Central memory CD8-positive, alpha-beta T cell (primary cell): ENCODE measurements at regions not wholly inside any gene's neighbourhood (a gene's known extent, or its start where the extent isn't known, plus 50 kb on each side); places are given as distances from the start of the nearest gene placed in this dataset.

Source experiments
- ATAC-seq: fragments of 150-1000 bp; cut with Tn5 transposase; replicated peaks from 2 replicates; pipeline ENCODE4 v1.10.0; 2022; ENCODE audit warnings: mild to moderate bottlenecking, moderate FRiP score, moderate number of reproducible peaks; ENCODE audit not compliant: poor library complexity, severe bottlenecking; ENCODE audit errors: extremely low read depth
- DNase-seq, 2 donors: peaks; one replicate each; pipeline ENCODE4 v3.0.0; 2021; ENCODE audit warnings: low spot score in 2 of 2
- H3K27ac Mint-ChIP-seq: one replicate; pipeline ENCODE4 v1.8.0; 2022; ENCODE audit warnings: low read depth, mild to moderate bottlenecking, moderate library complexity, mixed read lengths
- H3K27me3 Mint-ChIP-seq: one replicate; pipeline ENCODE4 v1.8.0; 2022; ENCODE audit warnings: mixed read lengths
- H3K36me3 Mint-ChIP-seq: one replicate; pipeline ENCODE4 v1.8.0; 2022; ENCODE audit warnings: mild to moderate bottlenecking, moderate library complexity, mixed read lengths; ENCODE audit not compliant: insufficient read depth
- H3K4me1 Mint-ChIP-seq: one replicate; pipeline ENCODE4 v1.8.0; 2022; ENCODE audit warnings: mixed read lengths
- H3K4me3 Mint-ChIP-seq: one replicate; pipeline ENCODE4 v1.8.0; 2022; ENCODE audit warnings: mild to moderate bottlenecking, moderate library complexity, mixed read lengths
- H3K9me3 Mint-ChIP-seq: one replicate; pipeline ENCODE4 v1.8.0; 2022; ENCODE audit warnings: mixed read lengths

GRCh38 chr3:106913111-106913698 is 464.0 kb upstream of the CCDC54 start:
- Mint-ChIP-seq H3K27me3 (no peaks in the 10 kb centered on the region), H3K4me1 (no peaks in the 10 kb centered on the region), H3K9me3 (peaks cover 11% of the 10 kb centered on the region), H3K27ac (no peak overlapping the region), H3K4me3 (no peak overlapping the region), H3K36me3 (no peaks in the 10 kb centered on the region)
- ATAC-seq: no peak
- DNase-seq: no peak

DNA sequence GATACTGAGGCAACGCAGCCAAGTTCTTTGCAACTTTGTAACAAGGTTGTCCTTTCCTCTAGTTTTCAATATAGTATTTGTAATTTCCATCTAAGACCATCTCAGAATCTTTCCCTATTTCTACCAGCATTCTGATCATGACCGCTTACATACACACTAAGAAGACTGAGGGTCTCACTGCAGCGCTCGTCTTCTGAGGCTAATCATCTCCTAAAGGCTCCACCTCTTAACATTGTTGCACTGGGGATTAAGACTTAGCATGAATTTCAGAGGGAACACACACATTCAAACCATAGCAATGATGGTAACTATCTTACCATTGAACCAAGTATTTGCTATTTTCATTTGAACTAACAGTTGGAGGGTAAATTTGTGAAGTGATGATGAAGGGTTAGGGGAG is 463.3 kb upstream of the CCDC54 start:
- H3K9me3 Mint-ChIP-seq: peaks cover 11% of the 10 kb centered on the region
- no peaks in the 10 kb centered on the region for H3K27me3 Mint-ChIP-seq
- ATAC-seq: no peak
- DNase-seq: no peak
- no peak overlapping the region for H3K27ac Mint-ChIP-seq
- H3K4me1 Mint-ChIP-seq: no peaks in the 10 kb centered on the region
- H3K36me3 Mint-ChIP-seq: no peaks in the 10 kb centered on the region
- H3K4me3 Mint-ChIP-seq: no peak overlapping the region

GRCh38 chr3:106920609-106921008 is 456.6 kb upstream of the CCDC54 start:
- no peaks in the 10 kb centered on the region for H3K36me3 Mint-ChIP-seq
- no peak for ATAC-seq
- H3K27me3 Mint-ChIP-seq: no peaks in the 10 kb centered on the region
- H3K9me3 Mint-ChIP-seq: no peaks in the 10 kb centered on the region
- no peak overlapping the region for H3K27ac Mint-ChIP-seq
- no peak for DNase-seq
- no peaks in the 10 kb centered on the region for H3K4me1 Mint-ChIP-seq
- no peak overlapping the region for H3K4me3 Mint-ChIP-seq

DNA sequence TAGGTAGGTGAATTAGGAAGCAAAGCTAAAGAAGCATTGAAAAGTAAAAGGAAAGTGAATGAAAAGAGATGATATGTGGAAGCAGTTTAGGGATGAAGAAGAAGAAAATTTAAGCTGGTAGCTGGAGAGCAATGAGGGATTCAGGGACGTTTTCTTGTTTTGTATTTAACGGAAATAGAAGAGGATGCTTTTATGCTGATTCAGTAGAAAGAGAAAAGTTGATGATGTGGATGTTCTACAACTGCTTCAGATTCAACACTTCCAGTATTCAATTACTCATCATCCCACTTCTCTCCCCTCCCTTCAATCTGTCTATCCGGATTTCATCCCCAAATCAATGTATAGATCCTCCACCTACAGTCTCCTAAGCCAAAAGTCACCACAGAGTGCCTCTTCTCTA is 448.2 kb upstream of the CCDC54 start:
- no peak overlapping the region for H3K4me3 Mint-ChIP-seq
- no peaks in the 10 kb centered on the region for H3K4me1 Mint-ChIP-seq
- DNase-seq (no peak), ATAC-seq (no peak)
- no peaks in the 10 kb centered on the region for H3K27me3 Mint-ChIP-seq
- H3K36me3 Mint-ChIP-seq: no peaks in the 10 kb centered on the region
- H3K9me3 Mint-ChIP-seq: no peaks in the 10 kb centered on the region
- no peak overlapping the region for H3K27ac Mint-ChIP-seq

GRCh38 chr3:106930086-106930485 is 447.2 kb upstream of the CCDC54 start:
- H3K36me3 Mint-ChIP-seq: no peaks in the 10 kb centered on the region
- H3K4me3 Mint-ChIP-seq: no peak overlapping the region
- no peak overlapping the region for H3K27ac Mint-ChIP-seq
- ATAC-seq: no peak
- no peaks in the 10 kb centered on the region for H3K9me3 Mint-ChIP-seq
- no peaks in the 10 kb centered on the region for H3K4me1 Mint-ChIP-seq
- DNase-seq: no peak
- H3K27me3 Mint-ChIP-seq: no peaks in the 10 kb centered on the region

GRCh38 chr3:106931904-106932303 is 445.3 kb upstream of the CCDC54 start:
- H3K27ac Mint-ChIP-seq: no peak overlapping the region
- H3K4me1 Mint-ChIP-seq: no peaks in the 10 kb centered on the region
- ATAC-seq (no peak), DNase-seq (no peak)
- H3K27me3 Mint-ChIP-seq: no peaks in the 10 kb centered on the region
- no peak overlapping the region for H3K4me3 Mint-ChIP-seq
- H3K9me3 Mint-ChIP-seq: no peaks in the 10 kb centered on the region
- no peaks in the 10 kb centered on the region for H3K36me3 Mint-ChIP-seq

DNA sequence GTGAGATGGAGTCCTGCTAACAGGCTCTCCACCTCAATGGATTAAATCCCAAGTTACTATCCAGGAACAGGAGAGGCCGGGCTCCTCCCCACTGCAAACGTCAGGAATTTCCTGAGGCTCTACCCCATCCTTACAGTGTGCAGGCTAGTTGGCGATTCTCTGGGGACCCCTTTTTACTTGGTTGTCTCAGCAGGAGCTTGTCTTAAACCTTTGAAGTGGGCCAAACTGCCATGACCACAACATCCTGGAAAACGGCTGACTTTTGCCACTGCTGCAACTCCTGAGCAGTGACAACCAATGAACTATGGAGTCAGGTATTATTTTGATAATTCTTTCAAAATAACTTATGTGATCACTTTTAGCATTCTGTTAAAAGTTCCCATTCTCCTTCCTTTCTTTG is 440.9 kb upstream of the CCDC54 start:
- no peak overlapping the region for H3K27ac Mint-ChIP-seq
- ATAC-seq (no peak), DNase-seq (no peak)
- no peak overlapping the region for H3K4me3 Mint-ChIP-seq
- H3K27me3 Mint-ChIP-seq: no peaks in the 10 kb centered on the region
- H3K9me3 Mint-ChIP-seq: no peaks in the 10 kb centered on the region
- H3K36me3 Mint-ChIP-seq: no peaks in the 10 kb centered on the region
- no peaks in the 10 kb centered on the region for H3K4me1 Mint-ChIP-seq

DNA sequence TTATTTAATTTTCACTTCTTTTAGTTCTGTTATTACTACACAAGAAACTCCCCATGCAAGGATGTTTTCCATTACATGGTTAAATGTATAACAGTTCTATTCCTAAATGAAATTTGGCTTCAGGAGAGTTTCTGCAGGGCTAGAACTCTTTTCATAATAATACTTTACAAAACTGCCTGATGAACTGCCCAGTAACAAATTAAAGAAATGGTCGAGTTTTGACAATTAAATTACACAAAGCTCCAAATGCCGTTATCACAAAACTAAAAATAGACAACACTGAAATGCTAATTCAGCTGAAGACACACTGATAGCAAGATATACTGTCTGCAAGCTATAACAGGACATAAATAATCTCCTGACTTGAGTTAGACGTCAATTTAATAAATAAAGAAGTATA is 435.2 kb upstream of the CCDC54 start:
- H3K27me3 Mint-ChIP-seq: no peaks in the 10 kb centered on the region
- ATAC-seq: no peak
- H3K4me3 Mint-ChIP-seq: no peak overlapping the region
- no peaks in the 10 kb centered on the region for H3K9me3 Mint-ChIP-seq
- DNase-seq: no peak
- H3K36me3 Mint-ChIP-seq: no peaks in the 10 kb centered on the region
- H3K4me1 Mint-ChIP-seq: no peaks in the 10 kb centered on the region
- no peak overlapping the region for H3K27ac Mint-ChIP-seq

GRCh38 chr3:106943071-106943470 is 434.2 kb upstream of the CCDC54 start:
- Mint-ChIP-seq H3K27me3 (no peaks in the 10 kb centered on the region), H3K27ac (no peak overlapping the region), H3K9me3 (no peaks in the 10 kb centered on the region), H3K4me3 (no peak overlapping the region), H3K36me3 (no peaks in the 10 kb centered on the region), H3K4me1 (no peaks in the 10 kb centered on the region)
- DNase-seq (no peak), ATAC-seq (no peak)

DNA sequence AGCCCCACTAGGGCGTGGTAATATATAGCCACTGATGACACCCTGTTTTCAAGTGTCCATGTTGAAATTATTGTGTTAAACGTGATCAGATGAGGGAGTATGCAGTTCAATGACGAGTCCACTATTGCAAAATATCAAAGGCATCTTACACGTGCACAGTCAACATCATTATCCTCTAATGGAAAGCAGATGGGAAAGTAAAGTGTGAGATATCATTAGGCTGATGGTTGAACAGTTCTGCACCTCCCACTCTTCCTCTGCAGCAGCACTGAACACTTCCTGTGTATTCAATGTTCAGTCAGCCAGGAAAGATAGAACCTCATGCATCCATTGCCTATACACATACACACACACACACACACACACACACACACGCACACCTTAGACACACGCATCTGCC is 431.8 kb upstream of the CCDC54 start:
- Mint-ChIP-seq H3K9me3 (no peaks in the 10 kb centered on the region), H3K27ac (no peak overlapping the region), H3K27me3 (no peaks in the 10 kb centered on the region), H3K4me3 (no peak overlapping the region), H3K36me3 (no peaks in the 10 kb centered on the region), H3K4me1 (no peaks in the 10 kb centered on the region)
- DNase-seq (no peak), ATAC-seq (no peak)

DNA sequence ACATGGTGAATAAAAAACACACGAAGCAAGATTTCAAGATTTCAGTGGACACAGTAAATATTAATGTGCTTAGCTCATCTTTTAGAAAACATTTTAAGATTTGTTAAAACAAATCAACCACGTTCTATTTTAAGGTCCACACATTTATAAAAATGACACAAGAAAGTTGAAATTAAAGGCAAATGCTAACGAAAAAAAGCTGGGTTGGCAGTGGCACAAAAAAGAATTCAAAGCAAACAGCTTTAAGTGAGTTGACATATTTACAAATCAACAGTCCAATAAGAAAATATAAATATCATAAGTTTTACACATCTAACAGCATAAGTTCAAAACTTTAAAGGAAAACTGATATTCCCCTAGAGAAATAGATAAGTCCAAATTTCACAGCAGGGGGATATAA is 430.4 kb upstream of the CCDC54 start:
- Mint-ChIP-seq H3K4me1 (no peaks in the 10 kb centered on the region), H3K9me3 (no peaks in the 10 kb centered on the region), H3K4me3 (no peak overlapping the region), H3K27ac (no peak overlapping the region), H3K36me3 (no peaks in the 10 kb centered on the region), H3K27me3 (no peaks in the 10 kb centered on the region)
- DNase-seq: no peak
- no peak for ATAC-seq

GRCh38 chr3:106957029-106957428 is 420.2 kb upstream of the CCDC54 start:
- no peak for ATAC-seq
- no peak for DNase-seq
- H3K36me3 Mint-ChIP-seq: no peaks in the 10 kb centered on the region
- H3K4me3 Mint-ChIP-seq: no peak overlapping the region
- H3K27me3 Mint-ChIP-seq: no peaks in the 10 kb centered on the region
- H3K4me1 Mint-ChIP-seq: no peaks in the 10 kb centered on the region
- H3K9me3 Mint-ChIP-seq: peaks cover 6% of the 10 kb centered on the region
- H3K27ac Mint-ChIP-seq: no peak overlapping the region

DNA sequence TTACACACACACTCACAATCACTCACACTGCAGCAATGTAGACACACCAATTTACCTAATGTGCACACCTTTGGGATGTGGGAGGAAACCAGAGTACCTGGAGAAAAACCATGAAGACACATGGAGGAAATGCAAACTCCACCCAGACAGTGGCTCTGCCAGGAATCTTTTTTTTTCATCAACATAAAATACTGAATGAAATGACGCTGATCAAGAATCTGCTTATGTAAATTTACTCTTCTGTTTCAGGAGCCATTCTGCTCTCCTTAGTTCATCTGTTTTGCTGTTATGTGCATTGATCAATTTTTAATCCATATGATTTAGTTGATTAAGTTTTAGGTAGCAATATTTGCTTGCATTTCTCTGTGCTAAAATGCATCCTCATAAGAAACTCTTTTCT is 414.2 kb upstream of the CCDC54 start:
- DNase-seq (no peak), ATAC-seq (no peak)
- no peaks in the 10 kb centered on the region for H3K4me1 Mint-ChIP-seq

GRCh38 chr3:106963442-106963841 is 413.8 kb upstream of the CCDC54 start:
- ATAC-seq (no peak), DNase-seq (no peak)
- no peak overlapping the region for H3K27ac Mint-ChIP-seq
- no peaks in the 10 kb centered on the region for H3K9me3 Mint-ChIP-seq
- no peaks in the 10 kb centered on the region for H3K4me1 Mint-ChIP-seq
- H3K36me3 Mint-ChIP-seq: no peaks in the 10 kb centered on the region
- no peak overlapping the region for H3K4me3 Mint-ChIP-seq
- H3K27me3 Mint-ChIP-seq: no peaks in the 10 kb centered on the region

More for the DNA sequence above, 414.2 kb upstream of the CCDC54 start:
- Mint-ChIP-seq H3K4me3 (no peak overlapping the region), H3K27me3 (no peaks in the 10 kb centered on the region), H3K36me3 (no peaks in the 10 kb centered on the region), H3K9me3 (no peaks in the 10 kb centered on the region), H3K27ac (no peak overlapping the region)
